Uterus (tissue), 3 donors: ENCODE measurements at regions not wholly inside any gene's neighbourhood (a gene's known extent, or its start where the extent isn't known, plus 50 kb on each side); places are given as distances from the start of the nearest gene placed in this dataset.

ENCODE experiments used
- DNase-seq, 2 donors: peaks; one replicate each; pipeline ENCODE4 v3.0.0-alpha.2; 2019 to 2020
- H3K27ac ChIP-seq, 2 donors: fragments of 200-600 bp; sonication (generic); 1 replicate in 1 of 2; 2 replicates in 1 of 2; pipeline ENCODE4 v1.5.1; 2016 to 2018
- H3K27me3 ChIP-seq, 2 donors: fragments of 200-600 bp; sonication (generic); one replicate each; pipeline ENCODE4 v1.5.1; 2018 to 2019; ENCODE audit warnings: control low read depth in 1 of 2
- H3K36me3 ChIP-seq, 2 donors: fragments of 200-600 bp; sonication (generic); one replicate each; pipeline ENCODE4 v1.5.1; 2019; ENCODE audit warnings: control low read depth in 1 of 2
- H3K4me1 ChIP-seq, 2 donors: fragments of 200-600 bp; sonication (generic); one replicate each; pipeline ENCODE4 v1.5.1; 2018 to 2019; ENCODE audit warnings: control low read depth in 1 of 2
- H3K4me3 ChIP-seq, 2 donors: fragments of 200-600 bp; sonication (generic); 1 replicate in 1 of 2; 2 replicates in 1 of 2; pipeline ENCODE4 v1.5.1; 2018 to 2019; ENCODE audit warnings: mild to moderate bottlenecking in 1 of 2
- H3K9me3 ChIP-seq, 2 donors: fragments of 200-600 bp; sonication (generic); one replicate each; pipeline ENCODE4 v1.5.1; 2019; ENCODE audit warnings: control low read depth in 1 of 2
- POLR2A ChIP-seq, 2 donors: fragments of 450-650 bp; IDR thresholded peaks; one replicate each; pipeline ENCODE4 v1.6.1; 2016; ENCODE audit warnings: antibody characterized with exemption in 2 of 2, mild to moderate bottlenecking in 1 of 2, moderate library complexity in 1 of 2
- intact Hi-C: fragments of 100-400 bp; cut with DNase I; formaldehyde crosslinking; loops from one replicate; pipeline ENCODE4 v1.15.1; 2023; ENCODE audit warnings: low total_unique reads
- TF ChIP-seq, protein P1 (sequence below), 4 experiments: fragments of 200-600 bp in 2 of 4; fragments of 450-650 bp in 2 of 4; sonication (generic) in 2 of 4; IDR thresholded peaks; one replicate each; pipeline ENCODE4 v1.5.1; 2016 to 2019; ENCODE audit warnings: antibody characterized with exemption in 4 of 4, mild to moderate bottlenecking in 2 of 4, moderate library complexity in 1 of 4
- donor health status: DM: yes; HTN: yes; CAD: no.

GRCh38 chr10:113219446-113219845, 269.4 kb downstream of the TCF7L2 start:
- Histone ChIP-seq H3K4me3 (no peak overlapping the region), H3K4me1 (no peaks in the 10 kb centered on the region), H3K9me3 (no peaks in the 10 kb centered on the region), H3K27me3 (no peaks in the 10 kb centered on the region), H3K36me3 (no peaks in the 10 kb centered on the region), H3K27ac (no peak overlapping the region)
- intact Hi-C loops: no loop called here
- no peak for TF ChIP-seq POLR2A (IDR thresholded peaks at IDR 0.05)
- TF ChIP-seq, protein P1, sequence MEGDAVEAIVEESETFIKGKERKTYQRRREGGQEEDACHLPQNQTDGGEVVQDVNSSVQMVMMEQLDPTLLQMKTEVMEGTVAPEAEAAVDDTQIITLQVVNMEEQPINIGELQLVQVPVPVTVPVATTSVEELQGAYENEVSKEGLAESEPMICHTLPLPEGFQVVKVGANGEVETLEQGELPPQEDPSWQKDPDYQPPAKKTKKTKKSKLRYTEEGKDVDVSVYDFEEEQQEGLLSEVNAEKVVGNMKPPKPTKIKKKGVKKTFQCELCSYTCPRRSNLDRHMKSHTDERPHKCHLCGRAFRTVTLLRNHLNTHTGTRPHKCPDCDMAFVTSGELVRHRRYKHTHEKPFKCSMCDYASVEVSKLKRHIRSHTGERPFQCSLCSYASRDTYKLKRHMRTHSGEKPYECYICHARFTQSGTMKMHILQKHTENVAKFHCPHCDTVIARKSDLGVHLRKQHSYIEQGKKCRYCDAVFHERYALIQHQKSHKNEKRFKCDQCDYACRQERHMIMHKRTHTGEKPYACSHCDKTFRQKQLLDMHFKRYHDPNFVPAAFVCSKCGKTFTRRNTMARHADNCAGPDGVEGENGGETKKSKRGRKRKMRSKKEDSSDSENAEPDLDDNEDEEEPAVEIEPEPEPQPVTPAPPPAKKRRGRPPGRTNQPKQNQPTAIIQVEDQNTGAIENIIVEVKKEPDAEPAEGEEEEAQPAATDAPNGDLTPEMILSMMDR (IDR thresholded peaks at IDR 0.05): no peak
- DNase-seq: no peak

GRCh38 chr10:113221756-113222168, 271.7 kb downstream of the TCF7L2 start:
- no peak for DNase-seq
- Histone ChIP-seq H3K4me3 (no peak overlapping the region), H3K9me3 (no peaks in the 10 kb centered on the region), H3K36me3 (no peaks in the 10 kb centered on the region), H3K27me3 (no peaks in the 10 kb centered on the region), H3K27ac (no peak overlapping the region), H3K4me1 (no peaks in the 10 kb centered on the region)
- intact Hi-C loops: no loop called here
- TF ChIP-seq, protein P1 (IDR thresholded peaks at IDR 0.05): no peak
- TF ChIP-seq POLR2A (IDR thresholded peaks at IDR 0.05): no peak

GRCh38 chr10:113222207-113222606, 272.2 kb downstream of the TCF7L2 start:
- H3K27ac ChIP-seq: no peak overlapping the region
- DNase-seq: no peak
- H3K4me3 ChIP-seq: no peak overlapping the region
- H3K9me3 ChIP-seq: no peaks in the 10 kb centered on the region
- no peak for TF ChIP-seq POLR2A (IDR thresholded peaks at IDR 0.05)
- TF ChIP-seq, protein P1 (IDR thresholded peaks at IDR 0.05): no peak
- no peaks in the 10 kb centered on the region for H3K4me1 ChIP-seq
- H3K27me3 ChIP-seq: no peaks in the 10 kb centered on the region
- no peaks in the 10 kb centered on the region for H3K36me3 ChIP-seq
- intact Hi-C loops: no loop called here

DNA sequence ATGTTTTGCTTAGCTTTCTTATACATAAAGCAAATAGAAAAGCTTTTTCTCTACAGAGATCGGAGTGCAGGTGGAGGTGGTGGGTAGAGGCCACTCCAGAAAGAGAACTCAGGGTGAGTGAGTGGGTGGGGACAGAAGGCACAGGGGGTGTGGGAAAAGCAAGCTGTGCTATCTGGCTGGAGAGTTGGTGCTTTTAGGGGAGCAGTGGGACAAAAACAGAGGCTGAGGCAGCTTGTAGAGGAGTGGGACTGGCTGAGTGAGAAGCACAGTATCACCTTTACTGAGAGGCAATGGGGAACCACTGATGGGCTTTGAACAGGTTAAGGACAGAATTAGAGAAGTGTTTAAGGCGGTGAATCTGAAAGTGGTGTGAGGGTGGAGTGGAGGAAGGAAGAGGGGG, 275.3 kb downstream of the TCF7L2 start:
- H3K4me1 ChIP-seq: no peaks in the 10 kb centered on the region
- TF ChIP-seq POLR2A (IDR thresholded peaks at IDR 0.05): no peak
- TF ChIP-seq, protein P1 (IDR thresholded peaks at IDR 0.05): no peak
- H3K27me3 ChIP-seq: no peaks in the 10 kb centered on the region
- intact Hi-C loops: no loop called here
- H3K36me3 ChIP-seq: no peaks in the 10 kb centered on the region
- H3K9me3 ChIP-seq: no peaks in the 10 kb centered on the region
- no peak for DNase-seq
- no peak overlapping the region for H3K4me3 ChIP-seq
- H3K27ac ChIP-seq: no peak overlapping the region

DNA sequence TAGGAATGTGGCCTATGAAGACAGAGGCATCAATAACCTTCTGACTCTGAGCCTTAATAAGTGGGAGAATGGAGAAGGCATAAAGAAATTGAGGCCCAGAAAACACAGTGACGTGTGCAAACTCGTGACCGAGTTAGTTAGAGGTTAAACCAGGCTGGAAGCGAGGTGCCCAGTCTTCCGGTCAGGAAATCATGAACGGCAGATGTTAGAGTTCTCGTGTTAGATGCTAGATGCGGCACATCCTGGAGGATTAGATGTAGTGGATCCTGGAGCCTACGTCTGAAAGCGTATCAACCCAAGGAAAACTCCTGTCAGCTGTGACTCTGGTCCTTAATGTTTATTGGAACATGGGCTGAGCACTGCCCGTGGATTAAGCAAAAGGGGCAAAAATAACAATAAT, 275.9 kb downstream of the TCF7L2 start:
- Histone ChIP-seq H3K36me3 (no peaks in the 10 kb centered on the region), H3K27me3 (no peaks in the 10 kb centered on the region), H3K4me3 (no peak overlapping the region), H3K4me1 (no peaks in the 10 kb centered on the region), H3K9me3 (no peaks in the 10 kb centered on the region), H3K27ac (no peak overlapping the region)
- TF ChIP-seq, protein P1 (IDR thresholded peaks at IDR 0.05): no peak
- no peak for TF ChIP-seq POLR2A (IDR thresholded peaks at IDR 0.05)
- intact Hi-C loops: no loop called here
- DNase-seq: no peak
